K562 (cell line): ENCODE measurements at regions not wholly inside any gene's neighbourhood (a gene's known extent, or its start where the extent isn't known, plus 50 kb on each side); places are given as distances from the start of the nearest gene placed in this dataset.

Experiments used
- ATAC-seq: fragments of 200-7000 bp; cut with Tn5 transposase; 3 replicates; pipeline ENCODE4 v1.9.1; 2020; ENCODE audit warnings: moderate library complexity
- BruUV-seq: library from RNA; stranded (reverse); fragments of 400-500 nt; replicated peaks from 2 replicates; lab custom pipeline; 2021; lab: Mats Ljungman, UMichigan
- CTCF ChIA-PET: fragments of 300-600 bp; formaldehyde crosslinking; extraction: SDS; loops from one replicate; lab custom pipeline; 2021; ENCODE audit warnings: low intra/inter-chr PET ratio; lab: Yijun Ruan, JAX
- POLR2A ChIA-PET: fragments of 300-600, 350-650 bp; sonication (Branson Sonifier 250); formaldehyde crosslinking; extraction: SDS; loops from one replicate; lab custom pipeline; 2021; ENCODE audit warnings: antibody characterized with exemption, inconsistent platforms; lab: Yijun Ruan, JAX
- DNase-seq, 4 experiments: peaks; one replicate each; pipeline versions ENCODE4 v3.0.0 to v3.0.0-alpha.2; 2011 to 2018; ENCODE audit warnings: low spot score in 3 of 4, mixed read lengths in 3 of 4; ENCODE audit errors: extremely low read depth in 1 of 4
- FAIRE-seq: peaks from 2 replicates; lab custom pipeline; 2011; peaks lifted over from hg19 to GRCh38; lab: Jason Lieb, UNC
- H2AFZ ChIP-seq: 2 replicates; pipeline ENCODE4 v1.6.0; 2011; ENCODE audit warnings: low read depth, low read length, control low read depth, inconsistent platforms
- H3K27ac ChIP-seq: fragments of 200-600 bp; 3 replicates; pipeline ENCODE4 v1.8.0; 2011; ENCODE audit warnings: low read depth, mild to moderate bottlenecking, control low read depth, inconsistent platforms, low read length, moderate library complexity, mixed read lengths; ENCODE audit errors: extremely low read depth
- H3K27me3 ChIP-seq, 2 experiments: fragments of 300-600 bp in 1 of 2; 2 replicates in 1 of 2; 3 replicates in 1 of 2; pipeline versions ENCODE4 v1.6.0 to v1.8.0; 2011; ENCODE audit warnings: inconsistent platforms in 2 of 2, low read length in 2 of 2, mild to moderate bottlenecking in 1 of 2, mixed read lengths in 1 of 2, moderate library complexity in 1 of 2; ENCODE audit not compliant: control insufficient read depth in 2 of 2, insufficient read depth in 2 of 2
- H3K36me3 ChIP-seq: fragments of 300-600 bp; 3 replicates; pipeline ENCODE4 v1.8.0; 2011; ENCODE audit warnings: mild to moderate bottlenecking, low read length, inconsistent platforms; ENCODE audit not compliant: control insufficient read depth, insufficient read depth
- H3K4me1 ChIP-seq, 2 experiments: fragments of 200-600 bp in 1 of 2; replicated peaks in 1 of 2; 2 replicates in 1 of 2; 3 replicates in 1 of 2; pipeline versions ENCODE4 v1.5.1 to v1.8.0; 2011; ENCODE audit warnings: inconsistent platforms in 2 of 2, low read length in 2 of 2, mild to moderate bottlenecking in 1 of 2, mixed read lengths in 1 of 2, moderate library complexity in 1 of 2; ENCODE audit not compliant: control insufficient read depth in 2 of 2, insufficient read depth in 2 of 2
- H3K4me2 ChIP-seq: 2 replicates; pipeline ENCODE4 v1.6.1; 2011; ENCODE audit warnings: low read length, control low read depth, inconsistent platforms, mixed read lengths; ENCODE audit not compliant: insufficient read depth
- H3K4me3 ChIP-seq: fragments of 200-600 bp; sonication (generic), shearing (Covaris generic); 2 replicates; pipeline ENCODE4 v1.5.1; 2016; ENCODE audit warnings: control low read depth, inconsistent platforms
- H3K79me2 ChIP-seq: fragments of 200-600 bp; 3 replicates; pipeline ENCODE4 v1.8.0; 2011; ENCODE audit warnings: low read length, inconsistent platforms; ENCODE audit not compliant: control insufficient read depth, insufficient read depth
- H3K9ac ChIP-seq, 2 experiments: 2 replicates each; pipeline versions ENCODE4 v1.6.0 to v1.6.1; 2011; ENCODE audit warnings: low read depth in 2 of 2, low read length in 2 of 2, control low read depth in 1 of 2, inconsistent platforms in 1 of 2, mild to moderate bottlenecking in 1 of 2, mixed read lengths in 1 of 2; ENCODE audit not compliant: insufficient read depth in 1 of 2
- H3K9me1 ChIP-seq: one replicate; pipeline ENCODE4 v1.6.0; 2011; ENCODE audit warnings: inconsistent platforms, mild to moderate bottlenecking, low read length, moderate library complexity; ENCODE audit not compliant: control insufficient read depth, insufficient read depth
- H3K9me3 ChIP-seq: replicated peaks from 2 replicates; pipeline ENCODE4 v1.5.1; 2011; ENCODE audit warnings: low read depth, low read length, inconsistent platforms; ENCODE audit not compliant: control insufficient read depth, insufficient read depth
- H4K20me1 ChIP-seq: replicated peaks from 2 replicates; pipeline ENCODE4 v1.6.1; 2011; ENCODE audit warnings: low read length, inconsistent platforms, mixed read lengths; ENCODE audit not compliant: control insufficient read depth, insufficient read depth
- MIER1 ChIP-seq: fragments of 450-650 bp; IDR thresholded peaks from 2 replicates; pipeline ENCODE4 v1.6.1; 2016; ENCODE audit warnings: antibody characterized with exemption, mild to moderate bottlenecking, low read depth
- PRPF4 ChIP-seq: fragments of 200-400 bp; formaldehyde crosslinking; IDR thresholded peaks from one replicate; pipeline ENCODE4 v1.6.1; 2017; ENCODE audit warnings: low read length, low read depth, mild to moderate bottlenecking; ENCODE audit not compliant: insufficient read depth, poor library complexity, severe bottlenecking
- STAG1 ChIP-seq: sonication (generic); formaldehyde crosslinking; IDR thresholded peaks from 2 replicates; pipeline ENCODE4 v1.5.0; 2020; ENCODE audit warnings: missing genetic modification reagents, borderline replicate concordance
- WGBS: fragments of 100-300 bp; shearing (Covaris generic); methylation state at CpG from one replicate; pipeline ENCODE4 v1.1.6; 2016; ENCODE audit warnings: low coverage, mixed read lengths; ENCODE audit not compliant: insufficient coverage; ENCODE audit errors: missing lambda C conversion rate; 5-methylcytosine and 5-hydroxymethylcytosine counted together
- in situ Hi-C: fragments of 300-500 bp; cut with MboI; formaldehyde crosslinking; loops from 4 replicates; pipeline ENCODE4 v1.15.0; 2018; ENCODE audit warnings: inconsistent platforms, mixed read lengths
- intact Hi-C: fragments of 100-400 bp; cut with micrococcal nuclease; formaldehyde crosslinking; loops from 2 replicates; pipeline ENCODE4 v1.14.2; 2022
- TF ChIP-seq, protein P1 (sequence below): fragments of 250-450 bp; sonication (Bioruptor Pico); IDR thresholded peaks from 2 replicates; pipeline ENCODE4 v1.5.0; 2020; ENCODE audit warnings: mild to moderate bottlenecking
- TF ChIP-seq, protein P2 (sequence below): fragments of 200-400 bp; formaldehyde crosslinking; IDR thresholded peaks from 2 replicates; pipeline ENCODE4 v1.6.1; 2017; ENCODE audit warnings: mild to moderate bottlenecking, low read depth, low read length, moderate library complexity

DNA sequence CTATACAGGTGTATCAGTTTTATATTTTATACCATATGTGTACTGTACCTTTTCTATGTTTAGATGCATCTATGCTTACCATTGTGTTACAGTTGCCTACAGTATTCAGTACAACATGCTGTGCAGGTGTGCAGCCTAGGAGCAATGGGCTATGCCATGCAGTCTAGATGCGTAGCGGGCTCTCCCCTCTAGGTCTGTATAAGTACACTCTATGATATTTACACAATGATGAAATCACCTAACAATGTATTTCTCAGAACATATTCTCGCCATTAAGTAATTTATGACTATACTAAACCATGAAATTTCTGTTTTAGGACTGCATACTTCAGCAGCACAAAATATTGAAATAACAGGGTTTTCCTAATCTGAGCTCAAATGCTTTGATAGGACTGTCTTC, 179.6 kb downstream of the RFC3 start:
- Histone ChIP-seq H3K9ac (no peak overlapping the region), H2AFZ (no peak overlapping the region), H3K36me3 (no peaks in the 10 kb centered on the region), H3K27me3 (no peaks in the 10 kb centered on the region), H3K79me2 (no peaks in the 10 kb centered on the region), H3K4me2 (no peak overlapping the region), H3K27ac (no peak overlapping the region), H3K4me1 (no peaks in the 10 kb centered on the region), H3K9me3 (no peaks in the 10 kb centered on the region), H3K4me3 (no peak overlapping the region), H3K9me1 (no peaks in the 10 kb centered on the region), H4K20me1 (no peaks in the 10 kb centered on the region)
- DNase-seq (no peak), ATAC-seq (no peak), FAIRE-seq (no peak)
- 0% methylated on average over 3 of the region's 3 CpGs for WGBS
- intact Hi-C loops: no loop called here
- CTCF ChIA-PET: no interaction called here
- no TSS peak for BruUV-seq
- POLR2A ChIA-PET: no interaction called here
- TF ChIP-seq, protein P1, sequence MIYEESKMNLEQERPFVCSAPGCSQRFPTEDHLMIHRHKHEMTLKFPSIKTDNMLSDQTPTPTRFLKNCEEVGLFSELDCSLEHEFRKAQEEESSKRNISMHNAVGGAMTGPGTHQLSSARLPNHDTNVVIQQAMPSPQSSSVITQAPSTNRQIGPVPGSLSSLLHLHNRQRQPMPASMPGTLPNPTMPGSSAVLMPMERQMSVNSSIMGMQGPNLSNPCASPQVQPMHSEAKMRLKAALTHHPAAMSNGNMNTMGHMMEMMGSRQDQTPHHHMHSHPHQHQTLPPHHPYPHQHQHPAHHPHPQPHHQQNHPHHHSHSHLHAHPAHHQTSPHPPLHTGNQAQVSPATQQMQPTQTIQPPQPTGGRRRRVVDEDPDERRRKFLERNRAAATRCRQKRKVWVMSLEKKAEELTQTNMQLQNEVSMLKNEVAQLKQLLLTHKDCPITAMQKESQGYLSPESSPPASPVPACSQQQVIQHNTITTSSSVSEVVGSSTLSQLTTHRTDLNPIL (CRISPR knock-in tag): no peak
- TF ChIP-seq PRPF4 (no peak), MIER1 (no peak), STAG1 (no peak)
- TF ChIP-seq, protein P2, sequence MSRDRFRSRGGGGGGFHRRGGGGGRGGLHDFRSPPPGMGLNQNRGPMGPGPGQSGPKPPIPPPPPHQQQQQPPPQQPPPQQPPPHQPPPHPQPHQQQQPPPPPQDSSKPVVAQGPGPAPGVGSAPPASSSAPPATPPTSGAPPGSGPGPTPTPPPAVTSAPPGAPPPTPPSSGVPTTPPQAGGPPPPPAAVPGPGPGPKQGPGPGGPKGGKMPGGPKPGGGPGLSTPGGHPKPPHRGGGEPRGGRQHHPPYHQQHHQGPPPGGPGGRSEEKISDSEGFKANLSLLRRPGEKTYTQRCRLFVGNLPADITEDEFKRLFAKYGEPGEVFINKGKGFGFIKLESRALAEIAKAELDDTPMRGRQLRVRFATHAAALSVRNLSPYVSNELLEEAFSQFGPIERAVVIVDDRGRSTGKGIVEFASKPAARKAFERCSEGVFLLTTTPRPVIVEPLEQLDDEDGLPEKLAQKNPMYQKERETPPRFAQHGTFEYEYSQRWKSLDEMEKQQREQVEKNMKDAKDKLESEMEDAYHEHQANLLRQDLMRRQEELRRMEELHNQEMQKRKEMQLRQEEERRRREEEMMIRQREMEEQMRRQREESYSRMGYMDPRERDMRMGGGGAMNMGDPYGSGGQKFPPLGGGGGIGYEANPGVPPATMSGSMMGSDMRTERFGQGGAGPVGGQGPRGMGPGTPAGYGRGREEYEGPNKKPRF: no peak
- in situ Hi-C loops: no loop called here
